HG03097 (cell line): ENCODE measurements at regions not wholly inside any gene's neighbourhood (a gene's known extent, or its start where the extent isn't known, plus 50 kb on each side); places are given as distances from the start of the nearest gene placed in this dataset.

Experiments used
- ATAC-seq: cut with Tn5 transposase; IDR thresholded peaks from one replicate; pipeline ENCODE4 v1.9.1; 2021; ENCODE audit not compliant: unreplicated experiment, low FRiP score

- ATAC-seq = no peak
These were observed 952.1 kb upstream of the MIR17HG start for GRCh38 chr13:90395348-90395747.

GRCh38 chr13:90395846-90396245 lies 951.6 kb upstream of the MIR17HG start:
- ATAC-seq = no peak

GRCh38 chr13:90396266-90396665 lies 951.2 kb upstream of the MIR17HG start:
- no peak for ATAC-seq

GRCh38 chr13:90397503-90397902 lies 950.0 kb upstream of the MIR17HG start:
- ATAC-seq = no peak

- no peak for ATAC-seq
These were observed 947.1 kb upstream of the MIR17HG start for GRCh38 chr13:90400372-90400771.

GRCh38 chr13:90401150-90401549 lies 946.3 kb upstream of the MIR17HG start:
- ATAC-seq = no peak

- no peak for ATAC-seq
These were observed 945.4 kb upstream of the MIR17HG start for GRCh38 chr13:90402102-90402501.

- no peak for ATAC-seq
These were observed 944.9 kb upstream of the MIR17HG start for GRCh38 chr13:90402613-90403012.

GRCh38 chr13:90403330-90404082 lies 944.0 kb upstream of the MIR17HG start:
- ATAC-seq = no peak

- ATAC-seq = no peak
These were observed 942.2 kb upstream of the MIR17HG start for GRCh38 chr13:90405301-90405700.

- ATAC-seq = no peak
These were observed 934.5 kb upstream of the MIR17HG start for GRCh38 chr13:90412980-90413379.

GRCh38 chr13:90413548-90413947 lies 933.9 kb upstream of the MIR17HG start:
- no peak for ATAC-seq

GRCh38 chr13:90414691-90415596 lies 932.5 kb upstream of the MIR17HG start:
- ATAC-seq = no peak

- no peak for ATAC-seq
These were observed 931.6 kb upstream of the MIR17HG start for GRCh38 chr13:90415902-90416301.

GRCh38 chr13:90416519-90416918 lies 931.0 kb upstream of the MIR17HG start:
- ATAC-seq = no peak

GRCh38 chr13:90416938-90417337 lies 930.5 kb upstream of the MIR17HG start:
- ATAC-seq = no peak

GRCh38 chr13:90420683-90421082 lies 926.8 kb upstream of the MIR17HG start:
- no peak for ATAC-seq

GRCh38 chr13:90427322-90428272 lies 919.9 kb upstream of the MIR17HG start:
- no peak for ATAC-seq

GRCh38 chr13:90428522-90429210 lies 918.8 kb upstream of the MIR17HG start:
- ATAC-seq = no peak

GRCh38 chr13:90430127-90430526 lies 917.4 kb upstream of the MIR17HG start:
- ATAC-seq = no peak
